ENCODE measurements at regions not wholly inside any gene's neighbourhood (a gene's known extent, or its start where the extent isn't known, plus 50 kb on each side); places are given as distances from the start of the nearest gene placed in this dataset.
"Not testable (repeated sequence)": the region's sequence is repeated elsewhere in the genome, so short reads cannot be mapped to it uniquely, and the experiment has no call there.

DNA sequence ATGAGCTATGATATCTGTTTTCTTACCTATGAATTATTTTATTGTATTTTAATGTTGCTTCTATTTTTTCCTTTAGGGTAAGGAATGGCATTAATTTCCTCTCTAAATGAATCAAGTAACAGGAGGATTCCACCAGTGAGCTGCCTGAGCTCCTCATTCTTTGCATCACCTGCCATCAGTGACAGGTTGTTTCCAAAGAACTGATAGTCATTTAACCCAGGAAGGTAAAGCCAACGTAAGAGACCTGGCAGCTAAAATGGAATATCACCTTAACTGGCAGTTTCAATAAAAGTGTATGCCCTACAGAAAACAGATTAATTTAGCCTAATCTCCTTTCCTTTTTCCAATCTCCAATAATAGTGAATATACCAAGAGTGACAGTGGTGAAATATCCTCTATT, 812.0 kb downstream of the SLITRK5 start:
- ATAC-seq (ENCODE audit: low read depth) (no peak), DNase-seq (no peak)
- POLR2A ChIA-PET, result no interaction called here
- Mint-ChIP-seq H3K4me3 (no peak overlapping the region), H3K27me3 (no peaks in the 10 kb centered on the region), H3K9me3 (no peaks in the 10 kb centered on the region), H3K27ac (no peak overlapping the region), H3K36me3 (no peaks in the 10 kb centered on the region), H3K4me1 (no peaks in the 10 kb centered on the region)

DNA sequence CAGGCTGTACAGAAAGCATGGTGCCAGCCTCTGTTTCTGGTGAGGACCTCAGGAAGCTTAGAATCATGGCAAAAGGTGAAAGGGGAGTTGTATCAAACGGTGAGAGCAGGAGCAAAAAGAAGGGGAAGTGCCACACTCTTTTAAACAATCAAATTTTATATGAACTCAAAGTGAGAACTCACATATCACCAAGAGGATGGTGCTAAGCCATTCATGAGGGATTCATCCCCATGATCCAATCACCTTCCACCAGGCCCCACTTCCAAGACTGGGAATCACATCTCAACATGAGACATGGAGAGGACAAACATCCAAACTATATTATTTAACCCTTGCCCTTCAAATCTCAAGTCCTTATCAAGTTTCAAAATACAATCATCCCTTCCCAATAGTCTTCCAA, 836.7 kb downstream of the SLITRK5 start:
- Mint-ChIP-seq H3K4me3 (no peak overlapping the region), H3K9me3 (peaks cover 21% of the 10 kb centered on the region), H3K27me3 (no peaks in the 10 kb centered on the region), H3K4me1 (no peaks in the 10 kb centered on the region), H3K27ac (no peak overlapping the region), H3K36me3 (no peaks in the 10 kb centered on the region)
- DNase-seq (no peak), ATAC-seq (ENCODE audit: low read depth) (no peak)
- POLR2A ChIA-PET, result no interaction called here

- DNase-seq; ATAC-seq (ENCODE audit: low read depth); H3K27ac Mint-ChIP-seq; H3K27me3 Mint-ChIP-seq; H3K4me3 Mint-ChIP-seq; H3K36me3 Mint-ChIP-seq; POLR2A ChIA-PET; H3K4me1 Mint-ChIP-seq: not testable (repeated sequence)
- H3K9me3 Mint-ChIP-seq, result peaks cover 24% of the 10 kb centered on the region
These were observed 841.8 kb downstream of the SLITRK5 start for GRCh38 chr13:88512993-88513392.

DNA sequence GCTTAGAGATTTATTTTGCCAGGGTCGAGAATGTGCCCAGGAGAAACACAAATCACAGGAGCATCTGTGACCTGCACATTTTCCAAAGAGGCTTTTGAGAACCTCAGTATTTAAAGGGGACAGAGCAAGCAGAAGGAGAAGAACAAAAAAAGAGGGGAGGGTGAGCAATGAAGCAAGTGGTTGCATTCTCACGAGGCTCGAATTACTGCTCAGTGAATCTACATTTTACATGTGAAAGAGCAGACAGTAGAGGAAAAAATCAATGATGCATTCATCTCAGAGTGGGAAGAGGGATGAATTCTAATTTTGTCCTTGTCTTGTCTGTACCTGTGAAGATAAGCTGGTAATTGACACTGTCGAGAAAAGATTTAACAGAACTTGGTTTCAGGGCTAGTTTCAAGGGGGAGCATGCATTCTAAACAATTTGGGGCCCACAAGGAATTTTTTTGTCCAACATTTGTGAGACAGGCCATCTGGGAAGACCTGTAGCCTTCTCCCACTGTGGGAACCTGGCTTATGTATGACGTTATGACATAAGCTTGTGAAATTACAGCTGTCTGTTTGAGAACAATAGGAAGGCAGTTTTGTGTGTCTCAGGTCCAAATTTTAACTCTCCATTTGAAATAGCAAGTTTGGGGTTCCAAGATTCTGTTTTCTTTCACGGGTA, 855.1 kb downstream of the SLITRK5 start:
- DNase-seq (no peak), ATAC-seq (ENCODE audit: low read depth) (no peak)
- H3K4me1 Mint-ChIP-seq, result no peaks in the 10 kb centered on the region
- POLR2A ChIA-PET, result no interaction called here
- H3K27me3 Mint-ChIP-seq, result no peaks in the 10 kb centered on the region
- H3K9me3 Mint-ChIP-seq, result peaks cover 12% of the 10 kb centered on the region
- H3K36me3 Mint-ChIP-seq, result no peaks in the 10 kb centered on the region
- no peak overlapping the region for H3K4me3 Mint-ChIP-seq
- no peak overlapping the region for H3K27ac Mint-ChIP-seq

GRCh38 chr13:88526853-88527215, 855.7 kb downstream of the SLITRK5 start:
- DNase-seq (no peak), ATAC-seq (ENCODE audit: low read depth) (no peak)
- Mint-ChIP-seq H3K4me1 (no peaks in the 10 kb centered on the region), H3K9me3 (peaks cover 11% of the 10 kb centered on the region), H3K27me3 (no peaks in the 10 kb centered on the region), H3K36me3 (no peaks in the 10 kb centered on the region), H3K27ac (no peak overlapping the region), H3K4me3 (no peak overlapping the region)
- POLR2A ChIA-PET, result no interaction called here

DNA sequence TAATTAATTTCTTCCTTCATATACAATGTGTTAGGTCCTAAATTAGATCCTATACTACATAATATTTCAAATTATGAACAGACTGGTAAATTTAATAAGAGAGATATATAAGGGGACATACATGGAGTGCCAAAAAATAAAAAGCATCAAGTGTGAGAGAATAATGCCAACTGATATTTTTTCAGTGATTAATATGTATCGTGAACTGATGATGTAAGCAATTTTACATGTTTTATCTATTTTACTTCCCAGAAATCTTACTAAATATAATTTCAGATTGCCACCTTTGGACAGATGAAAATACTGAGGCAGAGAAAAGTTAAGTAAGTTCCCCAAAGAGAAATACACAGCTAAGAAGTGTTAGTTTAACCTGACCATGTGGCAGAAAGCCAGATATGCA, 870.8 kb downstream of the SLITRK5 start:
- Mint-ChIP-seq H3K36me3 (no peaks in the 10 kb centered on the region), H3K9me3 (no peaks in the 10 kb centered on the region), H3K27ac (no peak overlapping the region), H3K27me3 (no peaks in the 10 kb centered on the region), H3K4me1 (no peaks in the 10 kb centered on the region), H3K4me3 (no peak overlapping the region)
- DNase-seq, result no peak
- POLR2A ChIA-PET, result no interaction called here
- ATAC-seq (ENCODE audit: low read depth), result no peak

- POLR2A ChIA-PET, result no interaction called here
- DNase-seq (no peak), ATAC-seq (ENCODE audit: low read depth) (no peak)
- Mint-ChIP-seq H3K9me3 (no peaks in the 10 kb centered on the region), H3K4me1 (no peaks in the 10 kb centered on the region), H3K27me3 (no peaks in the 10 kb centered on the region), H3K27ac (no peak overlapping the region), H3K36me3 (no peaks in the 10 kb centered on the region), H3K4me3 (no peak overlapping the region)
These were observed 873.7 kb downstream of the SLITRK5 start for GRCh38 chr13:88544836-88545235.

GRCh38 chr13:88552966-88553365, 881.8 kb downstream of the SLITRK5 start:
- Mint-ChIP-seq H3K27me3 (no peaks in the 10 kb centered on the region), H3K4me3 (no peak overlapping the region), H3K9me3 (peaks cover 2% of the 10 kb centered on the region), H3K27ac (no peak overlapping the region), H3K36me3 (no peaks in the 10 kb centered on the region), H3K4me1 (no peaks in the 10 kb centered on the region)
- POLR2A ChIA-PET, result no interaction called here
- DNase-seq (no peak), ATAC-seq (ENCODE audit: low read depth) (no peak)

GRCh38 chr13:88565566-88565965, 894.4 kb downstream of the SLITRK5 start:
- Mint-ChIP-seq H3K36me3 (no peaks in the 10 kb centered on the region), H3K4me1 (no peaks in the 10 kb centered on the region), H3K9me3 (peaks cover 2% of the 10 kb centered on the region), H3K4me3 (no peak overlapping the region), H3K27ac (no peak overlapping the region), H3K27me3 (no peaks in the 10 kb centered on the region)
- POLR2A ChIA-PET, result no interaction called here
- no peak for ATAC-seq (ENCODE audit: low read depth)
- no peak for DNase-seq

GRCh38 chr13:88585861-88586260, 914.7 kb downstream of the SLITRK5 start:
- POLR2A ChIA-PET, result no interaction called here
- Mint-ChIP-seq H3K27ac (no peak overlapping the region), H3K27me3 (no peaks in the 10 kb centered on the region), H3K4me1 (peaks cover 2% of the 10 kb centered on the region), H3K9me3 (peaks cover 5% of the 10 kb centered on the region), H3K36me3 (no peaks in the 10 kb centered on the region), H3K4me3 (no peak overlapping the region)
- no peak for ATAC-seq (ENCODE audit: low read depth)
- DNase-seq, result no peak

DNA sequence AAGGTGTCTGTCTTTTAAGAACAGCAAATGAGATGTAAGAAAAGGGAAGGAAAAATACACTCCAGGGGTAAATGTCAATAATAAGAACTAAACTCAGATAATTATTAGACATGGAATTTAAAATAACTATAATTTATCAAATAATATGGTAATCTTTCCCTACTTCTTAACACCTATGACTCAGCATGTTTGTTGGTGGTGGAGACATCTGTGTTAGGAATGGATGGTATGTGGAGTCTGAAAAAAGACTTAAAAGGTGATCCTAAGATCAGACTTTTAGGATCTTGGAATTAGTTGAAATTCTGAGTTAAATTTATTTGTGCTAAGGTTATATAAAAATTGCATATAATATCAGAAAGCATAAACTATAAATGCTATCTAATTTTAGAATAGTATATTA, 915.1 kb downstream of the SLITRK5 start:
- no peak for DNase-seq
- Mint-ChIP-seq H3K4me3 (no peak overlapping the region), H3K9me3 (peaks cover 5% of the 10 kb centered on the region), H3K27me3 (no peaks in the 10 kb centered on the region), H3K27ac (no peak overlapping the region), H3K4me1 (peaks cover 2% of the 10 kb centered on the region), H3K36me3 (no peaks in the 10 kb centered on the region)
- POLR2A ChIA-PET, result no interaction called here
- no peak for ATAC-seq (ENCODE audit: low read depth)

- Mint-ChIP-seq H3K4me3 (no peak overlapping the region), H3K9me3 (peaks cover 7% of the 10 kb centered on the region), H3K27ac (no peak overlapping the region), H3K36me3 (no peaks in the 10 kb centered on the region), H3K27me3 (no peaks in the 10 kb centered on the region), H3K4me1 (peaks cover 2% of the 10 kb centered on the region)
- ATAC-seq (ENCODE audit: low read depth) (no peak), DNase-seq (no peak)
- POLR2A ChIA-PET, result no interaction called here
These were observed 919.4 kb downstream of the SLITRK5 start for GRCh38 chr13:88590574-88590973.

- DNase-seq, result no peak
- no peak for ATAC-seq (ENCODE audit: low read depth)
- Mint-ChIP-seq H3K4me1 (no peaks in the 10 kb centered on the region), H3K27me3 (no peaks in the 10 kb centered on the region), H3K9me3 (peaks cover 4% of the 10 kb centered on the region), H3K27ac (no peak overlapping the region), H3K36me3 (no peaks in the 10 kb centered on the region), H3K4me3 (no peak overlapping the region)
- POLR2A ChIA-PET, result no interaction called here
These were observed 920.9 kb downstream of the SLITRK5 start for GRCh38 chr13:88592105-88592504.

DNA sequence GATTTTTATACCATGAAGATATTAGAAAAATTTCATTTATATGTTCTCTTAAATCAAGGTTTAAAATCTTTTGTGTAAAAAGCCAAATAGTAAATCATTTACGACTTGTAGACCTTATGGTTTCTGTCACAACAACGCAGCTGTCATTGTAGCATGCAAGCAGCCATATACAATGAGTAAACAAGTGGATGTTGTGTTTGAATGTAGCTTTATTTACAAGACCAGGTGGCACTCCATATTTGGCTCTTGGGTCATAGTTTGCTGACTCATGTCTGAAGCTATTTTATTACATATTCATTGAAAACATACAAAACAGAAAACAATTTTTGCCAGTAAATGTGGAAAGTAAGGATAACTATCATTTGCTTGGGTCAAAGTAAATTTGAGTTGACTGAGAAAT, 930.8 kb downstream of the SLITRK5 start:
- POLR2A ChIA-PET, result no interaction called here
- no peak for ATAC-seq (ENCODE audit: low read depth)
- H3K27me3 Mint-ChIP-seq, result no peaks in the 10 kb centered on the region
- H3K27ac Mint-ChIP-seq, result no peak overlapping the region
- H3K9me3 Mint-ChIP-seq, result no peaks in the 10 kb centered on the region
- no peaks in the 10 kb centered on the region for H3K4me1 Mint-ChIP-seq
- H3K36me3 Mint-ChIP-seq, result no peaks in the 10 kb centered on the region
- no peak for DNase-seq
- H3K4me3 Mint-ChIP-seq, result no peak overlapping the region
